K562 (cell line): ENCODE measurements at regions not wholly inside any gene's neighbourhood (a gene's known extent, or its start where the extent isn't known, plus 50 kb on each side); places are given as distances from the start of the nearest gene placed in this dataset.

Experiments
- ARHGAP35 ChIP-seq: fragments of 450-650 bp; IDR thresholded peaks from 2 replicates; pipeline ENCODE4 v1.6.1; 2018; ENCODE audit not compliant: partially characterized antibody
- BCLAF1 ChIP-seq, 2 experiments: fragments of 450-650 bp in 1 of 2; IDR thresholded peaks; 2 replicates each; pipeline ENCODE4 v1.6.1; 2011 to 2017; ENCODE audit warnings: low read depth in 2 of 2, antibody characterized with exemption in 1 of 2, borderline replicate concordance in 1 of 2, low read length in 1 of 2, mild to moderate bottlenecking in 1 of 2, mixed read lengths in 1 of 2; ENCODE audit not compliant: control insufficient read depth in 1 of 2
- CCNT2 ChIP-seq: IDR thresholded peaks from 2 replicates; pipeline ENCODE4 v1.6.1; 2011; ENCODE audit warnings: borderline replicate concordance, low read depth, mild to moderate bottlenecking, moderate library complexity, mixed read lengths, low read length; ENCODE audit not compliant: insufficient read length; ENCODE audit errors: extremely low read depth
- CTCFL ChIP-seq: IDR thresholded peaks from 2 replicates; pipeline ENCODE4 v1.6.1; 2011; ENCODE audit warnings: borderline replicate concordance, low read depth, mild to moderate bottlenecking, moderate library complexity, low read length; ENCODE audit not compliant: insufficient read depth, poor library complexity, severe bottlenecking
- FOXA1 ChIP-seq: fragments of 450-650 bp; IDR thresholded peaks from 2 replicates; pipeline ENCODE4 v1.6.1; 2016; ENCODE audit warnings: mild to moderate bottlenecking, borderline replicate concordance
- ILF3 ChIP-seq: fragments of 450-650 bp; IDR thresholded peaks from 2 replicates; pipeline ENCODE4 v1.6.1; 2018; ENCODE audit warnings: antibody characterized with exemption, mild to moderate bottlenecking, moderate library complexity, borderline replicate concordance
- TEAD4 ChIP-seq, 2 experiments: sonication (generic) in 1 of 2; formaldehyde crosslinking in 1 of 2; IDR thresholded peaks; 2 replicates each; pipeline versions ENCODE4 v1.6.1 to v1.8.0; 2012 to 2022; ENCODE audit warnings: borderline replicate concordance in 1 of 2, inconsistent platforms in 1 of 2, low read length in 1 of 2, mild to moderate bottlenecking in 1 of 2, missing genetic modification reagents in 1 of 2
- THAP7 ChIP-seq: fragments of 250-450 bp; sonication (Bioruptor Pico); IDR thresholded peaks from 2 replicates; pipeline ENCODE4 v1.5.0; 2021
- VEZF1 ChIP-seq: fragments of 200-800 bp; sonication (Bioruptor generic); IDR thresholded peaks from 2 replicates; pipeline ENCODE4 v1.6.1; 2017; ENCODE audit warnings: missing genetic modification characterization, missing compliant biosample characterization
- TF ChIP-seq, protein P1 (sequence below): fragments of 250-450 bp; sonication (Bioruptor Pico); IDR thresholded peaks from 2 replicates; pipeline ENCODE4 v1.5.0; 2021; ENCODE audit warnings: mild to moderate bottlenecking, moderate library complexity
- TF ChIP-seq, protein P2 (sequence below): fragments of 450-650 bp; IDR thresholded peaks from 2 replicates; pipeline ENCODE4 v1.6.1; 2017; ENCODE audit warnings: mild to moderate bottlenecking, moderate library complexity

DNA sequence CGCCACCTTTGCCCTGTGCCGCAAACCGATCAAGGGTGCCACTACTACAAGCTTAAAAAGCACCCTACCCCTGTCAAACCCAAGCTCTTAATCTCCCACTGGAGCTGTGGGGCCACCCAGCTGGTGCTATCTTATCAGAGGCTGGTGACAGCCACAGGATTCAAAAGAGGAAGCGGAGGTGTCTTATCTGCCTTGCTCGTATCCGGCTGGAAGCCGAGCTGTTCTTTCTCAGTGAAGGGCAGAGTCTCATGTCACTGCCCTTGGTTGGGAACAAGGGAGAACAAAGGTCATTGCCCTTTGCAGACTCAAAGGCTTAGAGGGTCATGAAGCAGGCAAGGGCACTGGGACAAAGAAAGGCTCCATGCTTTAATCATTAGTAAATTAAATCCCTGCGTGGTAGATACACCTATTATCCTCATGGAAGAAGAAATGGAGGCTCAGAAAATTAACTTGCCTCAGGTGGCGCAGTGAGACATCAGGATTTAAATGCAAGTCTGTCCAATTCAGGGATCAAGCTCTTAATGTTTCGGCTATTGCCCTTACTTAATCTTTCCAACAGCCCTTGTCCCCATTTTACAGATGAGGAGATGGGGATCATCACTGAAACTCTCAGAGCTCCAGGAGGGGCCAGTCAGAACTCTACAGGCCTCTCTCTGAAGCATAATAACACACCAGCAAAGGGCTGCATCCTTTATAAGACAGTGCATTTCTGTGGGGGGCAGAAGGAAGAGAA is 360.0 kb upstream of the PROK2 start (continued):
- TF ChIP-seq CTCFL (no peak), ARHGAP35 (no peak), BCLAF1 (IDR thresholded peaks at IDR 0.05; ENCODE audit: borderline replicate concordance in 1 of 2, control insufficient read depth in 1 of 2, low read depth in 2 of 2, low read length in 1 of 2) (no peak), TEAD4 (IDR thresholded peaks at IDR 0.05; ENCODE audit: low read length) (peak; percentile 98), TEAD4 (CRISPR knock-in tag; IDR thresholded peaks at IDR 0.05; ENCODE audit: borderline replicate concordance) (no peak), VEZF1 (CRISPR knock-in tag) (peak; percentile 73), THAP7 (no peak; the same call in 1 of the 2 replicates), CCNT2 (peak; percentile 80), FOXA1 (no peak), ILF3 (0 out of 2 replicates have a peak, but pooled peaks have one; percentile 55)
- TF ChIP-seq, protein P1, sequence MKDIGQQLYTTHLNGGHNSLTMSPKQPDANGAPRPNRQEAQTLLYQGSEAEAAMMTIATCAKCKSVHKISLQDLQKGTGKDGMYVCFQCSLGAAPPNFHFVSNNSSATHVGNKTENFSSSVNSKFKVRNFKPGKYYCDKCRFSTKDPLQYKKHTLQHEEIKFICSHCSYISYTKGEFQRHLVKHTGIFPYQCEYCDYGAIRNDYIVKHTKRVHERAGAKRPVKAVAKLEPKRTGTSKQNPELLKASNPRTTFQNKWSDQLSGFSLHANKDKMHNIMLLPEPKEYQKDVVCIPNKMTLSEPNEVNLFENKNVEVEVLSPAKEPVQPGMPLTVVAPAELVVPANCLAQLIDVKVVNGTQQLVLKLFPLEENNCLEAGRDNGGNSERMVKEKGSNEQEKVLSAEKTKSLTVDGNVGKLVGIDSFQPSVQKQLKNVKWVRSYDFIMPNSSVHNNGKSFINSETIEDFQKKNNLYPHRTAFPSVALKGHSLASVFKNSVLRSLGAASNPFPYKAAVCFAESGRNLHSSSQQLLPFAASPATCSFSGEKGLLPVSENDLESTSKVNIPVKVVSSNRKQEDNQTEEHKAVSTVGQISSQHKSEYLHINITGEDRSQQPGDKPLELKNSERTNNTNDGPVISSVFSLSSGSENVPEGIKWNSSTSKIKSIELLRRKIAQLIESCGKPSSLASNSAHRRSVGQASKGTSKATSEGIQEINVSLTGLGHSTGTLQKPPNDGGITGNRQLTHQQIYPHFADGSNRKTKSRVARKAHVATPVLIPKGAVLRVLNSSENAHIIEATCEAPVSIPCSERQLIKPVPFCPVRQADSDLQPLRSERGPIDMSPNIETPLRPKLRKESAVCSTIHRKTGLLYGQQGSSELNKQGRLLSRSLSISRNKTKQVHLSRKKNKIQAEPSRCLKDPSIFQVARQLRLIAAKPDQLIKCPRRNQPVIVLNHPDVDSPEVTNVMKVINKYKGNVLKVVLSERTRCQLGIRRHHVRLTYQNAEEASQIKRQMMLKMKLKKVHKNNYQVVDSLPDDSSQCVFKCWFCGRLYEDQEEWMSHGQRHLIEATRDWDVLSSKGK: no peak
- TF ChIP-seq, protein P2, sequence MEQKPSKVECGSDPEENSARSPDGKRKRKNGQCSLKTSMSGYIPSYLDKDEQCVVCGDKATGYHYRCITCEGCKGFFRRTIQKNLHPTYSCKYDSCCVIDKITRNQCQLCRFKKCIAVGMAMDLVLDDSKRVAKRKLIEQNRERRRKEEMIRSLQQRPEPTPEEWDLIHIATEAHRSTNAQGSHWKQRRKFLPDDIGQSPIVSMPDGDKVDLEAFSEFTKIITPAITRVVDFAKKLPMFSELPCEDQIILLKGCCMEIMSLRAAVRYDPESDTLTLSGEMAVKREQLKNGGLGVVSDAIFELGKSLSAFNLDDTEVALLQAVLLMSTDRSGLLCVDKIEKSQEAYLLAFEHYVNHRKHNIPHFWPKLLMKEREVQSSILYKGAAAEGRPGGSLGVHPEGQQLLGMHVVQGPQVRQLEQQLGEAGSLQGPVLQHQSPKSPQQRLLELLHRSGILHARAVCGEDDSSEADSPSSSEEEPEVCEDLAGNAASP: no peak
